Caco-2 (cell line): ENCODE measurements at regions not wholly inside any gene's neighbourhood (a gene's known extent, or its start where the extent isn't known, plus 50 kb on each side); places are given as distances from the start of the nearest gene placed in this dataset.

Source experiments
- BruUV-seq: library from RNA; stranded (reverse); fragments of 400-500 nt; replicated peaks from 2 replicates; lab custom pipeline; 2021; lab: Mats Ljungman, UMichigan
- CTCF ChIA-PET: fragments of 300-600 bp; sonication (Branson Sonifier 250); formaldehyde crosslinking; loops from one replicate; lab custom pipeline; 2022; ENCODE audit warnings: antibody characterized with exemption; lab: Charles Lee
- POLR2A ChIA-PET: fragments of 300-600 bp; sonication (Branson Sonifier 250); formaldehyde crosslinking; loops from one replicate; lab custom pipeline; 2022; ENCODE audit warnings: antibody characterized with exemption; lab: Charles Lee
- DNase-seq, 2 experiments: peaks; one replicate each; pipeline versions ENCODE4 v3.0.0 to v3.0.0-alpha.2; 2020 to 2022
- H3K27me3 ChIP-seq: replicated peaks from 2 replicates; pipeline ENCODE4 v1.6.0; 2011; ENCODE audit warnings: low read length; ENCODE audit not compliant: control insufficient read depth, insufficient read depth
- H3K36me3 ChIP-seq: 2 replicates; pipeline ENCODE4 v1.5.1; 2011; ENCODE audit warnings: low read length; ENCODE audit not compliant: control insufficient read depth, insufficient read depth
- H3K4me1 ChIP-seq: fragments of 250-450 bp; sonication (Bioruptor Pico); 2 replicates; pipeline ENCODE4 v1.5.1; 2020; ENCODE audit warnings: mild to moderate bottlenecking
- H3K4me3 ChIP-seq: 2 replicates; pipeline ENCODE4 v1.5.1; 2011; ENCODE audit warnings: low read depth, mild to moderate bottlenecking, control low read depth, low read length
- H3K9me3 ChIP-seq: fragments of 250-450 bp; sonication (Bioruptor Pico); 2 replicates; pipeline ENCODE4 v1.5.1; 2020; ENCODE audit warnings: mild to moderate bottlenecking, moderate library complexity
- H3K27ac Mint-ChIP-seq: one replicate; pipeline ENCODE4 v1.8.0; 2022; ENCODE audit warnings: mixed read lengths; ENCODE audit not compliant: unreplicated experiment
- H3K27me3 Mint-ChIP-seq: one replicate; pipeline ENCODE4 v1.8.0; 2022; ENCODE audit warnings: mixed read lengths; ENCODE audit not compliant: insufficient read depth, unreplicated experiment
- H3K36me3 Mint-ChIP-seq: one replicate; pipeline ENCODE4 v1.8.0; 2022; ENCODE audit warnings: mild to moderate bottlenecking, mixed read lengths; ENCODE audit not compliant: insufficient read depth, unreplicated experiment
- H3K4me1 Mint-ChIP-seq: one replicate; pipeline ENCODE4 v1.8.0; 2022; ENCODE audit warnings: low read depth, mixed read lengths; ENCODE audit not compliant: unreplicated experiment
- H3K4me3 Mint-ChIP-seq: one replicate; pipeline ENCODE4 v1.8.0; 2022; ENCODE audit warnings: mild to moderate bottlenecking, moderate library complexity, mixed read lengths; ENCODE audit not compliant: unreplicated experiment
- H3K9me3 Mint-ChIP-seq: one replicate; pipeline ENCODE4 v1.8.0; 2022; ENCODE audit warnings: mixed read lengths; ENCODE audit not compliant: unreplicated experiment
- CTCF ChIP-seq, 2 experiments: fragments of 200-600 bp in 1 of 2; IDR thresholded peaks; 1 replicate in 1 of 2; 2 replicates in 1 of 2; pipeline versions ENCODE4 v1.5.1 to v1.8.0; 2011 to 2022; ENCODE audit warnings: antibody characterized with exemption in 1 of 2, control low read depth in 1 of 2, inconsistent platforms in 1 of 2, low read depth in 1 of 2, low read length in 1 of 2, mild to moderate bottlenecking in 1 of 2, moderate library complexity in 1 of 2; ENCODE audit not compliant: insufficient read depth in 1 of 2, severe bottlenecking in 1 of 2, unreplicated experiment in 1 of 2
- intact Hi-C: fragments of 100-400 bp; cut with micrococcal nuclease; formaldehyde crosslinking; loops from one replicate; pipeline ENCODE4 v1.10.0; 2022; ENCODE audit not compliant: unreplicated experiment

- peaks cover 6% of the 10 kb centered on the region for H3K4me1 Mint-ChIP-seq
- H3K4me3 Mint-ChIP-seq, result no peak overlapping the region
- intact Hi-C loops, result no loop called here
- no peaks in the 10 kb centered on the region for H3K36me3 ChIP-seq
- H3K4me1 ChIP-seq, result no peaks in the 10 kb centered on the region
- no peak overlapping the region for H3K27ac Mint-ChIP-seq
- POLR2A ChIA-PET, result no interaction called here
- CTCF ChIA-PET, result no interaction called here
- H3K36me3 Mint-ChIP-seq, result no peaks in the 10 kb centered on the region
- no TSS peak for BruUV-seq
- no peaks in the 10 kb centered on the region for H3K27me3 Mint-ChIP-seq
- no peak for TF ChIP-seq CTCF (IDR thresholded peaks at IDR 0.05; ENCODE audit: insufficient read depth in 1 of 2, low read depth in 1 of 2, low read length in 1 of 2, severe bottlenecking in 1 of 2, unreplicated experiment in 1 of 2)
- no peaks in the 10 kb centered on the region for H3K9me3 ChIP-seq
- peaks cover 8% of the 10 kb centered on the region for H3K9me3 Mint-ChIP-seq
- no peak for DNase-seq
- no peaks in the 10 kb centered on the region for H3K27me3 ChIP-seq
- H3K4me3 ChIP-seq, result no peak overlapping the region
Measured at GRCh38 chr14:22416193-22416592, 172.8 kb downstream of the DAD1 start.

GRCh38 chr14:22415605-22415959 lies 173.4 kb downstream of the DAD1 start:
- no peaks in the 10 kb centered on the region for H3K4me1 ChIP-seq
- no peak for DNase-seq
- H3K9me3 ChIP-seq, result no peaks in the 10 kb centered on the region
- POLR2A ChIA-PET, result no interaction called here
- CTCF ChIA-PET, result no interaction called here
- intact Hi-C loops, result no loop called here
- no peaks in the 10 kb centered on the region for H3K36me3 ChIP-seq
- Mint-ChIP-seq H3K36me3 (no peaks in the 10 kb centered on the region), H3K4me1 (peaks cover 6% of the 10 kb centered on the region), H3K9me3 (peaks cover 8% of the 10 kb centered on the region), H3K4me3 (no peak overlapping the region), H3K27ac (no peak overlapping the region), H3K27me3 (no peaks in the 10 kb centered on the region)
- no peak overlapping the region for H3K4me3 ChIP-seq
- no peak for TF ChIP-seq CTCF (IDR thresholded peaks at IDR 0.05; ENCODE audit: insufficient read depth in 1 of 2, low read depth in 1 of 2, low read length in 1 of 2, severe bottlenecking in 1 of 2, unreplicated experiment in 1 of 2)
- no peaks in the 10 kb centered on the region for H3K27me3 ChIP-seq
- BruUV-seq, result no TSS peak

- intact Hi-C loops, result no loop called here
- H3K9me3 Mint-ChIP-seq, result peaks cover 3% of the 10 kb centered on the region
- no peaks in the 10 kb centered on the region for H3K4me1 ChIP-seq
- DNase-seq, result no peak
- no peaks in the 10 kb centered on the region for H3K9me3 ChIP-seq
- no peak for TF ChIP-seq CTCF (IDR thresholded peaks at IDR 0.05; ENCODE audit: insufficient read depth in 1 of 2, low read depth in 1 of 2, low read length in 1 of 2, severe bottlenecking in 1 of 2, unreplicated experiment in 1 of 2)
- H3K27me3 ChIP-seq, result no peaks in the 10 kb centered on the region
- no TSS peak for BruUV-seq
- no peak overlapping the region for H3K27ac Mint-ChIP-seq
- peaks cover 6% of the 10 kb centered on the region for H3K4me1 Mint-ChIP-seq
- no peaks in the 10 kb centered on the region for H3K27me3 Mint-ChIP-seq
- ChIA-PET POLR2A (no interaction called here), CTCF (no interaction called here)
- no peaks in the 10 kb centered on the region for H3K36me3 ChIP-seq
- H3K4me3 Mint-ChIP-seq, result no peak overlapping the region
- no peaks in the 10 kb centered on the region for H3K36me3 Mint-ChIP-seq
- no peak overlapping the region for H3K4me3 ChIP-seq
Measured at GRCh38 chr14:22414876-22415604, 174.0 kb downstream of the DAD1 start.
